GM23248 (cell line): ENCODE measurements at regions not wholly inside any gene's neighbourhood (a gene's known extent, or its start where the extent isn't known, plus 50 kb on each side); places are given as distances from the start of the nearest gene placed in this dataset.

ENCODE experiments used
- DNase-seq: peaks from one replicate; pipeline ENCODE4 v3.0.0-alpha.2; 2015
- H2AFZ ChIP-seq: fragments of 200-600 bp; sonication (generic); 2 replicates; pipeline ENCODE4 v1.6.1; 2016; ENCODE audit warnings: antibody characterized with exemption
- H3F3A ChIP-seq: fragments of 200-600 bp; sonication (generic); 2 replicates; pipeline ENCODE4 v1.6.1; 2016; ENCODE audit warnings: mild to moderate bottlenecking, antibody characterized with exemption, mixed run types; ENCODE audit not compliant: insufficient read depth
- H3K27ac ChIP-seq: fragments of 200-600 bp; sonication (generic); 2 replicates; pipeline ENCODE4 v1.5.1; 2016; ENCODE audit warnings: mild to moderate bottlenecking
- H3K27me3 ChIP-seq: fragments of 200-600 bp; sonication (generic); replicated peaks from 2 replicates; pipeline ENCODE4 v1.6.1; 2016; ENCODE audit warnings: mild to moderate bottlenecking; ENCODE audit not compliant: insufficient read depth
- H3K36me3 ChIP-seq: fragments of 200-600 bp; sonication (generic); 2 replicates; pipeline ENCODE4 v1.6.1; 2016; ENCODE audit warnings: low read depth, mild to moderate bottlenecking
- H3K4me1 ChIP-seq: fragments of 200-600 bp; sonication (generic); 2 replicates; pipeline ENCODE4 v1.6.1; 2016; ENCODE audit warnings: mild to moderate bottlenecking; ENCODE audit not compliant: insufficient read depth
- H3K4me2 ChIP-seq: fragments of 200-600 bp; sonication (generic); one replicate; pipeline ENCODE4 v1.6.1; 2016; ENCODE audit warnings: mild to moderate bottlenecking; ENCODE audit not compliant: unreplicated experiment
- H3K4me3 ChIP-seq: fragments of 200-600 bp; sonication (generic); 2 replicates; pipeline ENCODE4 v1.5.1; 2016; ENCODE audit warnings: mild to moderate bottlenecking
- H3K79me2 ChIP-seq: fragments of 200-600 bp; sonication (generic); 2 replicates; pipeline ENCODE4 v1.6.1; 2016; ENCODE audit warnings: mild to moderate bottlenecking; ENCODE audit not compliant: insufficient read depth
- H3K9ac ChIP-seq: fragments of 200-600 bp; sonication (generic); 2 replicates; pipeline ENCODE4 v1.6.1; 2016; ENCODE audit warnings: mild to moderate bottlenecking
- H3K9me2 ChIP-seq: fragments of 200-600 bp; sonication (generic); 2 replicates; pipeline ENCODE4 v1.6.1; 2016; ENCODE audit warnings: mixed run types, mild to moderate bottlenecking, moderate library complexity; ENCODE audit not compliant: insufficient read depth
- H3K9me3 ChIP-seq: fragments of 200-600 bp; sonication (generic); one replicate; pipeline ENCODE4 v1.6.1; 2017; ENCODE audit warnings: low read depth
- H4K20me1 ChIP-seq: fragments of 200-600 bp; sonication (generic); 2 replicates; pipeline ENCODE4 v1.6.0; 2016; ENCODE audit not compliant: insufficient read depth
- EZH2 ChIP-seq: fragments of 200-600 bp; sonication (generic); IDR thresholded peaks from 2 replicates; pipeline ENCODE4 v1.6.1; 2018; ENCODE audit warnings: antibody characterized with exemption, mild to moderate bottlenecking; ENCODE audit not compliant: insufficient read depth, poor library complexity, severe bottlenecking
- EZH2phosphoT487 ChIP-seq: fragments of 200-600 bp; sonication (generic); IDR thresholded peaks from 2 replicates; pipeline ENCODE4 v1.6.1; 2018; ENCODE audit warnings: antibody characterized with exemption, moderate library complexity, mild to moderate bottlenecking, low read depth; ENCODE audit not compliant: insufficient read depth
- WGBS, 2 experiments: methylation state at CpG; one replicate each; pipeline ENCODE4 v1.1.6; 2015 to 2017; ENCODE audit warnings: low lambda C conversion rate in 2 of 2, low coverage in 1 of 2; ENCODE audit errors: missing lambda C conversion rate in 2 of 2; 5-methylcytosine and 5-hydroxymethylcytosine counted together
- in situ Hi-C: fragments of 300-500 bp; cut with MboI; formaldehyde crosslinking; loops from 2 replicates; pipeline ENCODE4 v1.15.0; 2020

- no peaks in the 10 kb centered on the region for H3K36me3 ChIP-seq
- H3F3A ChIP-seq = no peaks in the 10 kb centered on the region
- H3K27ac ChIP-seq = no peak overlapping the region
- TF ChIP-seq EZH2 (no peak), EZH2phosphoT487 (no peak)
- H3K4me1 ChIP-seq = no peaks in the 10 kb centered on the region
- in situ Hi-C loops = no loop called here
- peaks cover 39% of the 10 kb centered on the region for H3K27me3 ChIP-seq
- no peaks in the 10 kb centered on the region for H3K79me2 ChIP-seq
- no peak overlapping the region for H3K4me3 ChIP-seq
- DNase-seq = no peak
- H4K20me1 ChIP-seq = no peaks in the 10 kb centered on the region
- WGBS, 2 experiments = 28 to 36% methylated on average over 2 of the region's 2 CpGs
- H3K4me2 ChIP-seq = no peak overlapping the region
- no peak overlapping the region for H2AFZ ChIP-seq
- H3K9me2 ChIP-seq = no peaks in the 10 kb centered on the region
- no peak overlapping the region for H3K9ac ChIP-seq
- no peaks in the 10 kb centered on the region for H3K9me3 ChIP-seq
Observed at GRCh38 chr1:24989082-24989481, 59.0 kb upstream of the RUNX3 start.

- 59 to 62% methylated on average over 6 of the region's 6 CpGs for WGBS, 2 experiments
- in situ Hi-C loops = no loop called here
- Histone ChIP-seq H3K36me3 (no peaks in the 10 kb centered on the region), H4K20me1 (no peaks in the 10 kb centered on the region), H3K4me2 (no peak overlapping the region), H3K4me1 (no peaks in the 10 kb centered on the region), H3K27ac (no peak overlapping the region), H3K79me2 (no peaks in the 10 kb centered on the region), H3K4me3 (no peak overlapping the region), H3K9me3 (no peaks in the 10 kb centered on the region), H3K9me2 (no peaks in the 10 kb centered on the region), H2AFZ (no peak overlapping the region), H3K9ac (no peak overlapping the region), H3K27me3 (peaks cover 39% of the 10 kb centered on the region), H3F3A (no peaks in the 10 kb centered on the region)
- TF ChIP-seq EZH2phosphoT487 = no peak
- no peak for TF ChIP-seq EZH2
- no peak for DNase-seq
Observed at GRCh38 chr1:24988558-24988912, 58.5 kb upstream of the RUNX3 start.

DNA sequence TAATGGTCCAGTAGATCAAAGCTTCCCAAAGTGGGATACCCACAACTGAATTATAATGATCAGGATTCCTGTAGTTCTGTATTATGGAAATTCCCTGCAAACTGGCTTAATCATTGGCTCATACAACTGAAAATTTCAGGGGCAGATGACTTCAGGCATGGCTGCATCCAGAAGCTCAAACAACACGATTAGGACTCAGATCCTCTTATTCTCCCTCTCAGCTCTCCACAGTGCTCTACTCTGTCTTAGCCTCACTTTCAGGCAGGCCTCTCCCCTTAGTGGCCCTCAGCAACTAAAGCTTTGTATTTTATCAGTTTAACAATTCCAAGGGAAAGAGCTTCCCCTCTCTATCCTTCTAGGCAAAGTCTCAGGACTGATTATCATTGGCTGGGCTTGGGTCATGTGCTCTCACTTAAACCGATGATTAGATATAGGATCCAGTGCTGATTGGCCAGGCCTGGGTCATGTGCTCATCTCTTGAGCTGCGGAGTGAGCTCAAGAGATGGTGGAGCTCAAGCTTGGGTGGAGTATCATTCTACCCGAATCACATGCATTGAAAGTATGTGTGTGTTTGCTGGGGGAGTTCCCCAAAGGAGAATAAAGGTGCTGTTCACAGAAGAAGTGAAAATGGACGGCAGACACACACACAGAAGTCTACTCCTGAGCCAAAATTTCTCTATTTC lies 57.9 kb upstream of the RUNX3 start:
- no peak overlapping the region for H3K9ac ChIP-seq
- no peaks in the 10 kb centered on the region for H4K20me1 ChIP-seq
- no peaks in the 10 kb centered on the region for H3K9me2 ChIP-seq
- in situ Hi-C loops = no loop called here
- H3K9me3 ChIP-seq = no peaks in the 10 kb centered on the region
- H3K4me2 ChIP-seq = no peak overlapping the region
- WGBS, 2 experiments = 65 to 70% methylated on average over 5 of the region's 5 CpGs
- no peaks in the 10 kb centered on the region for H3F3A ChIP-seq
- H3K36me3 ChIP-seq = no peaks in the 10 kb centered on the region
- H3K27me3 ChIP-seq = peaks cover 39% of the 10 kb centered on the region
- H3K4me1 ChIP-seq = no peaks in the 10 kb centered on the region
- no peak overlapping the region for H3K27ac ChIP-seq
- H2AFZ ChIP-seq = no peak overlapping the region
- H3K4me3 ChIP-seq = no peak overlapping the region
- no peak for DNase-seq
- TF ChIP-seq EZH2 = no peak
- TF ChIP-seq EZH2phosphoT487 = no peak
- no peaks in the 10 kb centered on the region for H3K79me2 ChIP-seq

- Histone ChIP-seq H3K27me3 (peaks cover 35% of the 10 kb centered on the region), H3F3A (no peaks in the 10 kb centered on the region), H3K9ac (no peak overlapping the region), H2AFZ (no peak overlapping the region), H3K4me1 (no peaks in the 10 kb centered on the region), H3K9me2 (no peaks in the 10 kb centered on the region), H3K4me2 (no peak overlapping the region), H3K79me2 (no peaks in the 10 kb centered on the region), H4K20me1 (no peaks in the 10 kb centered on the region), H3K4me3 (no peak overlapping the region), H3K27ac (no peak overlapping the region), H3K36me3 (no peaks in the 10 kb centered on the region), H3K9me3 (no peaks in the 10 kb centered on the region)
- in situ Hi-C loops = no loop called here
- 91 to 92% methylated on average over 11 of the region's 11 CpGs for WGBS, 2 experiments
- DNase-seq = no peak
- TF ChIP-seq EZH2 (no peak), EZH2phosphoT487 (no peak)
Observed at GRCh38 chr1:24987424-24987823, 57.3 kb upstream of the RUNX3 start.

DNA sequence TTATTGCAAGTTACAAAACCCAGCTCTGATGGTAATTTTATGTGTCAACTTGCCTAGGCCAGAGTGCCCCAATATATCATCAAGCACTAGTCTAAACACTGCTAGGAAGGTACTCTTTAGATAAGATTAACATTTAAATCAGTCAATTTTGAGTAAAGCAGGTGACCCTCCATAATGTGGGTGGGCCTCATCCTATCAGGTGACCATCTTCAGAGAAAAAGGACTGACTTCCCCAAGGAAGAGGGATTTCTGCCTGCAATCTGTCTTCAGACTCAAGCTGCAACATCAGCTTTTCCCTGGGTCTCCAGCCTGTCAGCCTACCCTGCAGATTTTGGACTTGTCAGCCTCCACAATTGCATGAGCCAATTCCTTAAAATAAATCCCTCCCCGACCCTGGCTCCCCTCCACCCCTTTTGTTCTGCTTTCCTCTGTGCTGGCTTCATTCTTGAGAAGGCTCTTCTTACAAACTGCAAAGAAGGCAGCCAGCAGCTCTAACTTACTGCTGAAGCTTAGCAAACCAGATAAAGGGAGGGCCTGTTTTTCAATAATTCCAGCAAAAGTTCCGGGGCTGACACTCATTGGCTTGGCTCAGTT lies 56.4 kb upstream of the RUNX3 start:
- 0 to 10% methylated on average over 2 of the region's 2 CpGs for WGBS, 2 experiments
- Histone ChIP-seq H3K9me3 (no peaks in the 10 kb centered on the region), H3K27me3 (peaks cover 27% of the 10 kb centered on the region), H3K9me2 (no peaks in the 10 kb centered on the region), H3K27ac (no peak overlapping the region), H3K79me2 (no peaks in the 10 kb centered on the region), H3K9ac (no peak overlapping the region), H4K20me1 (no peaks in the 10 kb centered on the region), H3F3A (no peaks in the 10 kb centered on the region), H3K36me3 (no peaks in the 10 kb centered on the region), H3K4me2 (no peak overlapping the region), H3K4me1 (no peaks in the 10 kb centered on the region), H3K4me3 (no peak overlapping the region), H2AFZ (no peak overlapping the region)
- in situ Hi-C loops = no loop called here
- TF ChIP-seq EZH2phosphoT487 (no peak), EZH2 (no peak)
- no peak for DNase-seq
